ENCODE measurements at regions not wholly inside any gene's neighbourhood (a gene's known extent, or its start where the extent isn't known, plus 50 kb on each side); places are given as distances from the start of the nearest gene placed in this dataset.
"Not testable (repeated sequence)": the region's sequence is repeated elsewhere in the genome, so short reads cannot be mapped to it uniquely, and the experiment has no call there.

DNA sequence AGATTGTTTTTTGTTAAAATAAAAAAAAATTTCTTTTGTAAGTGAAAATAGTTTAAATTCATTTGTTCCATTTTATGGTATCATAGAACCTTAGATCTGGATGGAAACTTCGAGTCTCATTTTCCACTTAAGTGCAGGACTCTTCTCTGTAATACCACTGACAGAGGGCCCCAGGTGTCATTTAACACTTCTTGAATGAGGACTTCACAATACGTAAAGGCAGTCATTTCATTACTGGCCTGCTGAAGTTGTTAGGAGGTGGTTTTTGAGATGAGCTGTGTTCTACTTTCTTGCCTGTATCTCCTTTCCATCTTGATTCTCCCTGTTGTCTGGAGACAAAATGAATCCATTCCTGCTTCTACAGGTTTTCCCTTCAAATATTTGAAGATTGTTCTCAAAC, 455.3 kb downstream of the DMRT2 start:
- no peak for DNase-seq

DNA sequence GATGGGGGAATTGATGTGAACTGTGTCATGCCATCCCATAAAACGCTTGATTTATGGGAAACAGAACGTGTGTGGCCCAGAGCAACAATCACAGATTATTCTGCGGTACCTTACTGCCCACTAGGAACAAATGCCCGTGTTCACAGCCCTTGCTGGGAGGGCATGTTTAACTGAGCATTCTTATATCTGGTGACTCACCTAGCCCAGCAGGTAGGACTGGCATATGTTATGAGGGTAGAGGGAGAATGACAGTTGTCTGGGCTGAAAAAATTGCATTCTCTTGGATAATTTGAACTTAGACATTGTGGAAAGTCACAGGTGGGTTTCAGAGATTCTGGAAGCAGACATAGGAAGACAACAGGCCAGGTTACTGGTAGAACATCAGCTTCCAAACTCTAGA, 460.6 kb downstream of the DMRT2 start:
- no peak for DNase-seq

DNA sequence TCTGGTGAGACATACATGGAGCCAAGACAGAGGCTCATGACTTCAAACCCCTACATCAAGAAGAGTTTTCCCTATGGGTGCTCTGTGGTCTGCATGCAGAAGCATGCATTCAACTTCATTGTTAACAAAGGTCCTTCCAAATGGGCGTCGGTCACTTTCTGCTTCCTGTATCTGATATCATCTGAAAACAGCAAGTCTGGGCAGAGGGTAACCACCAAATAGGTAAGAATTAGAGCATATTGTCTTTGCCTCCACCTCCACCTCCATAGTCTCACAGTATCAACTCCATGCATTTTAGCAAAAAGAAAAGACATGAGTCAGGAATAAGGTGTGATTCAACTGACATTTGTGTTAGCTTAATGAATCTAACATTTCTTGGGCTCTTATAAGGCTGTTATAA, 462.9 kb downstream of the DMRT2 start:
- no peak for DNase-seq

DNA sequence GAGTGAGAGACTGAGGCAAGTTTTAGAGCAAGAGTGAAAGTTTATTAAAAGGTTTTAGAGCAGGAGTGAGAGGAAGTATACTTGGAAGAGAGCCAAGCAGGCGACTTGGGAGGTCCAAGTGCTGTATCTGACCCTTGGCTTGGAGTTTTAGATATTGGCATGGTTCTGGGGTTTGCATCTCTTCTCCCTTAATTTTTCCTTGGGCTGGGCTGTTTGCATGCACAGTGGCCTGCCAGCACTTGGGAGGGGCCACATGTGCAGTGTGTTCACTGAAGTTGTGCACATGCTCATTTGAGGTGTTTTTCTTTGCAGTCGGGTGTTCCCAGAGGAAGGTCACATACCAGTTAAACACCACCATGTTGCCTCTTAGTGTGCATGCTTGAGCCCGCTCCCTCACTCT, 464.1 kb downstream of the DMRT2 start:
- no peak for DNase-seq

DNA sequence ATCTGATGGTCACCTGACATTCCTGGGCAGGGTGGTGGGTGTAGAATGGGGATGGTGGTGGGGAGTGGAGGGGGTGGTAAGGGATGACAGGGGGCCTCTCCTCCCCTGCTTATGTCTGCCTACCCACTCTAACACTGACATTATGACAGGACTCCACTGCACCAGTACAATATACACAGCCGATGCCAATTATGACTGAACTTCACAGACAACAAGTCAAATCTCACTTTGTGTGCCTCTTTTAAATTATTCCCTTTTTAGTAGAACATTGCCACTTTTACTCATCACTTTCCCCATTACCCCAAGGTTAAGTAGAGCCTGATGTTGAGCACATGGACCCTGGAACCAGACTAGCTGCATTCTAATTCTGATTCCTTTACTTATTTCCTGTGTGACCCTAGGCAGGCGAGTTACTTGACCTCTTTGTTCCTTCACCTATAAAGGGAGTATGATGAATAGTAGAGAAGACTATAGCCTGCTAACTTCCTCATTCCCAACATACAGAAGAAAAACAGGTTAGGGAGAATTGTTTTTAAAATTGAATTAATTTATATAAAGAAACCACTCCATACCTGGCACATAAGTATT, 464.7 kb downstream of the DMRT2 start:
- no peak for DNase-seq

DNA sequence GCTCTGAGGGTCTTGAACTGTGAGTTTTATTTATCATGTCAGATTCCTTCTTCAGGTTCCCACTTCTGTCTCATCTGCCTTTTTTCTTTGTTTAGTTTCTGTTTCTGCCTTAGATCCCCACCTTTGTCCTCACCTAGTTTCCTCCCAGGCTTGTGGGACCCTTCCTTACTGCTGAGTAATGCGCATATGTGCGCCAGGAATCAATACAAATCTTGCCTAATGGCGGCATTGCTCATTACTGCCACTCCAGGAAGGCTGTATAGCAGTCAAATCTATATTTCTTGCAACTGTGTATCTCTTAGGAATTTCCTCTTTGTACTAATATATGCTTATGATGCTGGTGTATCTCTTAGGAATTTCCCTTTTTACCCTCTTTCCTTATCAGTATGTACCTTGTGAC, 465.4 kb downstream of the DMRT2 start:
- no peak for DNase-seq

DNA sequence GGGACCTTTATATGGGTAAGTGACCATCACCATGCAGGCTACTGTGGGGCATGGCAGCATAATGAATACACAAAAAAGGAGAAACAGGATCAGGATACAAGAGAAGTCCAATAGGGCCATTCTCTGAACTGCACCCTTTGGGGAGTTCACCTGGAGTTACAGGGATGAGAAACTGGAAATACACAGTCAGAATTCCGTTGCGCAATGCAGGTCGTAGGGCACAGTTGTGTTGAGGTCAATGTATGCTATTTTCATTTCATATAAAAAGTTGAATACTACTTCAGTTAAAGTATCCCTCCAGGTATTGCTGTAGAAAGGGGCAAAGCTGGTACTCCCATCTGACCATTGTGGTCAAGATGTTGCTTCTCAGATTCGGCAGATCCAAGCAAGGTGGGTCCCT, 471.4 kb downstream of the DMRT2 start:
- no peak for DNase-seq

DNA sequence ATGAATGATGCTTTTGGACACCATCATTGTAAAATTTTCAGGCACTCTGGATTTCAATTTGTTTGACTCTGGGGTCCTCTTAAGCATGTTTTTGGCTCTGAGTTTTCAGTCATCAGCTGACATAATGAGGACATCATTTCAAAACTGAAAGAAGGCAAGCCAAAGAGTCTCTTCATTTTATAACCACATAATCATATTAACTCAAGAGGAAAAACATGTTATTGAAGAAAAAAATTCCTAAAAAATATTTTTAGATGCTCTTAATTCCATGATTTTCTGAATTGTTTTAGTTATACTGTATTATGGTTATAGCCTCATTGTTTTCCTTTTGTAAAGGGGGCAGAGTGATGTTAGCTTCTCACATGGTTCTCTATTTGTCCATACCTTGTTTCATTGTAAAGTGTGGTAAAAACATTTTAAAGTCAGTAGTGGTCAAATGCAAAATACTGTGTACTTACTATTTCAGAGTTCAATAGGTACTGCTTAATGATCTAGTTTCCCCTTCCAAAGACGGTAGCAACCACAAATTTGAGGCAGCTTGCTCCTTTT, 472.1 kb downstream of the DMRT2 start:
- DNase-seq = no peak

DNA sequence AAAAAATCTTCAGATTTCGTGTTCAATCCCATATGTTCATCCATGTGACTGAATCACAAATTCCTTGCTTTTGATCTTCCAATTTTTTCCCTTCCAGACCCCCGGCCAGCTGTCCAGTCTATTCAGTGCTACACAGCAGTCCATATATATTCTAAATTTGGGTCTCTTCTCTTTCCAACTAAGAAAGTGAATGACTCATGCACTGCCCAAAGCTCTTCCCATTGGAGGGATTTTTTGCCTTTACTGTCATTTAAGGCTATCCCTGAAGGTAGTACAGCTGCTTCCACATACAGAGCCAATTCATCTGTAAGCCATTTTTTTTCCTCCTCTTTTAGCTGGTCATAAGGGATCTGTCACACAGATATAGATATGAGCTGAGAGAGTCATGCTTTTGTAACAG, 478.3 kb downstream of the DMRT2 start:
- DNase-seq = no peak

DNA sequence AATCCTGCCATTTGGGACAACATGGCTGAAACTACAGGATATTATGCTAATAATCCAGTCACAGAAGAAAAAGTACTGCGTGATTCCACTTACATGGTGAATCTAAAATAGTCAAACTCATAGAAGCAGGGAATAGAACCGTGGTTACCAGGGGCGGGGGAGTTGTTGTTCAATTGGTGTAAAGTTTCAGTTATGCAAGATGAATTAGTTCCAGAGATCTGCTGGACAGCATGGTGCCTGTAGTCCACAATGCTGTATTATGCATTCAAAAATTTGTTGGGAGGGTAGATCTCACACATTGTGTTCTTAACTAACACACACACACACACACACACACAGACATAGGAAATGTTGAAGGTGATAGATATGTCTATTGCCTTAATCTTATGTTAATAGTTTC, 480.5 kb downstream of the DMRT2 start:
- no peak for DNase-seq

DNA sequence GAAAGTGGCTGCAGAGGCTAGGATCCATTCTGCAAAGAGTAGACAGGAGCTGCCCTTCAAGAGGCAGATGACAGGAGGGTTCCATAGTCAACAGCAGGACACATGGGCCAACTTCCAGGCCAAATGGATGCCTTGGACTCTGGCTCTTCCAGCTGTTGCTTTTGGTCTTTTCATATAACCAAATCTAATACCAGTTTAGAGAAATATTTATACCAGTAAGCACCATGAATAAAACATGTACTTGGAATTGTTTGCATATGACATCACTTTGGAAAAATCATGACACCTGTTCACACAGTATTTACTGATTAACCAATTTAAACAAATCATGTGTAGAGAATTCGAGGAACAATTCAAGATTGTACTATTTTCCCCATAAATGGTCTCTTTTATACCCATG, 481.3 kb downstream of the DMRT2 start:
- no peak for DNase-seq

DNA sequence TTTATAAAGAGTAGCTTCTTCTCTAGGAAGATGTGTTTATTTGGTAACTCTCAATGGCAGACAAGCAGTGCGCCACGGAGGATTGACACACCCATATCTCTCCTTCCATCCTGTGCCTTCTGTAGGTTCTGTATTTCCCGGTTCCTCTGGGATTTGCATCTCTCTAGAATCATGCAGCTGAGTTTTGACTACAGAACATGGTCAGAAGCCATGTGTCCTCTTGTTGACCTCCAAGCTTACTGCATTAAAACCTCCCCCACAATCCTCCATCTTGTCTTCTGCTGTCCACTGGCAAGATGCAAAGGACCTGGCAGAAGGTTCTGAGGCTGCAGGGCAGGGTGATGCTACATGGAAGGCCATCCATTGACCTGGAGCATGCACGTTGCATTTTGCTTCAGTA, 482.0 kb downstream of the DMRT2 start:
- DNase-seq = no peak

DNA sequence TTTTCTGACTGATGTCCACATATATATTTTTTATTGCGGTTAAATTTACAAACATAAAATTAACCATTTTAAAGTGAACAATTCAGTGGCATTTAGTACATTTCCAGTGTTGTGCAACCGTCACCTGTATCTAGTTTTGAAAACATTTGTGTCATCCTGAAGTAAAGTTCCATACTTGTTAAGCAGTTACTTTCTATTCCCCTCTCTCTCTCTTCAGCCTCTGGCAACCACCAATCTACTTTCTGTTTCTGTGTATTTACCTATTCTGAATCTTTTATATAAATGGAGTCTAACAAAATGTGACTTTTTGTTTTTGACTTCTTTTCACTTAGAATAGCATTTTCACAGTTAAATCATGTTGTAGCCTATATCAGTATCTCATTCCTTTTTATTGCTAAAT, 480.1 kb upstream of the SMARCA2 start:
- no peak for DNase-seq

DNA sequence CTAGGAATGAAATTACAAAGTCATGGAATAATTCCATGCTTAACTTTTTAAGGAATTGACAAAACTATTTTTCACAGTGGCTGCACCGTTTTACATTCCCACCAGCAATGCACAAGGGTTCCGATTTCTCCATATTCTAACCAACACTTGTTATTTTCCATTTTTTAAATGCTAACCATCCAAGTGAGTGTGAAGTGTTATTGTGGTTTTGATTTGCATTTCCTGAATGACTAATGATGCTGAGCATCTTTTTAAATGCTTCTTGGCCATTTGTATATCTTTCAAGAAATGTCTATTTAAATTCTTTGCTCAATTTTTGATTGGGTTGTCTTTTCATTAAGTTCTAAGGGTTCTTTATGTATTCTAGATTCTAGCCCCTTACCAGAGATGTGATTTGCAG, 479.5 kb upstream of the SMARCA2 start:
- no peak for DNase-seq

DNA sequence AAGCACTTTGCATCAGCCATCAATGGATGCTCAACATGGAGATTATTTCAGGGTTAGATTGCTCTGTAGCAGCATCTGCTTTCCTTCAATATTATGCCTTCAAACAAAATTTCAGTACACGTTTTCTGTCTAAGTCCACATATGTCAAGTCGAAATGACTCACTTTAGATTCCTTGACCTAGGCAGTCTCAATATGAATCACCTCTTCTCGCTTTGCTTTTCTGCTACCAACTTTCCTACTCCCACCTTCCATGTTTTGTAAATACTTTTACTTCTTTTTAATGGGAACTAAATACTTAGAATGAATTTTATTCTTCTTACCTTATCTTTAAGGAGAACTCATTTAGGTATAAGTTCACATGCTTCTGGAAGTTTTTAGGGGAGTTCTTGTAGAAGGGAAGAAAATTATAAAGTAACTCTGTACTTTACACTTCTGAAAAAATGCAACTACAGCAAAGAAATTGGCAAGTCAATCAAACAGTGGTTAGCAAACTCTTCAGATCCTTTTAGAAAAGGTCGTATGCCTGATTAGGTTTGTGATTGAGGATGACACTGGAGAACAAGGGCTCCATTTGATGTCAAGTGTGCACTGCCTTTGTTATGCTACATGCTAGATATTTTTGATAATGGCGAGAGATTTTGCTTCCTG, 478.5 kb upstream of the SMARCA2 start:
- no peak for DNase-seq

DNA sequence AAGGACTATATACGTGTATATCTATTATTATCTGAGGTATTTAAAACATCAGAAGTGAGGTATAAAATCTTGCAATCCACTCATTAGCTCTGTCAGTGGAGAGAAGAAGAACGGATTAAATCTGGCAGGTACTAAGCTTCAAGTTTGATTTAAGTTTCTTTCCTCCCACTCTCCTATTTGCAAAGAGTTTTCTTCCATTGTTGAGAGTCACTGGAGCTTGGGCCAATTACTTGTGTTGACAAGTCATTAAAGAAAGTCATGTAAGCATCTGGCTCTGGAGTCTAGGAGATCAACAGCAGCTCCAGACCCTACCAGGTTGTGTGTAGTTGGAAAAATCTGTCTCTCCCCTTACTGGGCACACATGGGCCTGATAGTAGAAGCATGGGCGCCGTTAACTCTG, 476.8 kb upstream of the SMARCA2 start:
- no peak for DNase-seq

DNA sequence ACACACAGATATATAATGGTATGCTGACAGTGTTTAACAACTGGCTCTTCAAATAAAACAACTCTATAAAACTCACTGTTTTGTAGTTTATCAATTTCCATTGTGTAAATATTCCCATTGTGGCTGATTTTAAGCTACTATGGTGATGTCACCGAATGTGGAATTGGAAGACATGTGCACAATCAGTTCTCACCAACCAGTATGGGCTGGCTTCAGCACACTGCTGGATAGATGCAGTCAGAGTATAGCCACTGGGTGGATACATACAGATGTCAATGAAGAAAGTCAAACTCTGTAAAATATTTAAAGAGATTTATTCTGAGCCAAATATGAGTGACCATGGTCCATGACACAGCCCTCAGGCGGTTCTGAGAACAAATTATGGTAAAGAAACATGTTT, 475.9 kb upstream of the SMARCA2 start:
- DNase-seq = no peak

DNA sequence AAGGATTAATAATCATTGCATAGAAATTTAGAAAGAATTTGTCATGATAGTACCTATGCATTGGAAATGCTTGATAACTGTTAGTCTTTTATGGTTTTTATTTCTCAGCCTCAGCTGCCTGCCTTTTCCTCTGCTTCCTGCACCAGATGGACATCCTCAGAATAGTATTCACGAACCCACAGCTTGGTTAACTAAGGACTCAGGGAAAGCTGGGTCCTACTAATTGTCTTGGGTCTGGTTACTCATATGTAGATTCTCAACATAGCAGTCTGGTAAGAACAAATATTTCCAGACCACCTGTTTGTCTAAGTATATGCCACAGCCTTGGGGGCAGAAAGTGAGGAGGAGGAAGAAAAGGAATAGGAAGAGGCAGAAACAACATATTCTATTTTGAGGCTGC, 464.5 kb upstream of the SMARCA2 start:
- no peak for DNase-seq

DNA sequence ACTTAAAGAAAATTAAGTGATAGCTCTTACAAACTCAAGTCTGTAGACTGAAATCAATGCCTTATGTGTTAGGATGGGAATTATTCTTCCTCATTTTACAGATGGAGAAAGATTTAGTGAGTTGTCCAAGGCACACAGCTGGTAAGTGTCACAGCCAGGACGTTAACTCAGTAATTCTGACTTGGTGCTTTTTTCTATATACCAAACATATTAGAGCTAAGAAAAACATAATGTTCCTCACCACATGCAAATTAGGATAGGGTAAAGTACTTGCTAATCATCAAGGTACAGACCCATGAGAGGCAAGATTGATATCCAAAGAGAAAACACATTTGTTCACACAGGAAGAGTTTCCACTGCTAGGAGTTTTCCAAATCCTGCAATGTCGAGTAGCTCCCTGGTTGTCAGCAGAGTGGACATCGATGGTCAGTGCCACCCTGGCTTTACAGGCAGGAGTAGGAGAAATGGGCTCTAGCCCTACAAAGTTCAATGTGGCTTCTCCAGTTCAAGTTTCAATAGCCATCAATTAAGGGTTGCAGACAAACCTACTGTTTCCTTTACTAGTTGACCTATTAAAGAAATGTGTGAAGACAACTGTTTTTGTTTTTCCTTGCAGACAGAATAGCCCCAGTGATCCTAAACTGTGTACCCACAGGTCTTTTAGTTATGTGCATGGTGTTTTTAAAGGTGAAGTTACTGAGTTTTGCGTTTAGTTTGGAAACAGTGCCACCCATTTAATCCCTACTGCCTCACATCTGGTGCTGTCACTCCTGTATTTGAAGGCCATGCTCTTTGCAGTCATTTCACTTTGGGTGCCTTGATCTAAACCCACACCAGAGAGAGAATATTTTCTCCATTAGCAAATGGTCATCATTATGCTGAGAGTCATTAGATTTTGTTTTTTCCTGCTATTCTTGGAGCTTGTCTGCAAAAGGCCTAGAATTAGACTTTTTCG, 460.8 kb upstream of the SMARCA2 start:
- DNase-seq = no peak

DNA sequence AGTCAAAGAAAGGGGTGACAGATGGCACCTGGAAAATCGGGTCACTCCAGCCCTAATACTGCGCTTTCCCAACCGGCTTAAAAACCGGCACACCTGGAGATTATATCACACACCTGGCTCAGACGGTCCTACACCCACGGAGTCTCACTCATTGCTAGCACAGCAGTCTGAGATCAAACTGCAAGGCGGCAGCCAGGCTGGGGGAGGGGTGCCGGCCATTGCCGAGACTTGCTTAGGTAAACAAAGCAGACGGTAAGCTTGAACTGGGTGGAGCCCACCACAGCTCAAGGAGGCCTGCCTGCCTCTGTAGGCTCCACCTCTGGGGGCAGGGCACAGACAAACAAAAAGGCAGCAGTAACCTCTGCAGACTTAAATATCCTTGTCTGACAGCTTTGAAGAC, 456.5 kb upstream of the SMARCA2 start:
- DNase-seq = not testable (repeated sequence)

DNA sequence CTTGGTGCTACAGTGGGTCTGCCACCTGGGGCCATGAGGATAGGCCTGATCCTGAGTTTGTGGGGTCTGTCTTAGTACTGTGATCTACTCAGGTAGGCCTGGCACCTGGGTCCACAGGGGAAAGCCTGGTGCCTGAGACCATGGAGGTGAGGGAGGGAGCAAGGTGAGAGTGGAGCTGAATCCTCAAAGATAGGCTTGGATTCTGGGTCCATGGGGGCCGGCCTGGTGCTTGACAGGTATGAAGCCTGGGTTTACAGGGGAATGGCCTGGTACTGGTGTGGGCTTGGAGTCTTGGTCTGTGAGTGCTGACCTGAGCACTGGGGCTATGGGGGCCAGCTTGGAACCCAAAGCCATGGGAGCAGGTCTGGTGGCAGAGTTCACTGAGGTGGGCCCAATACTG, 439.2 kb upstream of the SMARCA2 start:
- DNase-seq = no peak

DNA sequence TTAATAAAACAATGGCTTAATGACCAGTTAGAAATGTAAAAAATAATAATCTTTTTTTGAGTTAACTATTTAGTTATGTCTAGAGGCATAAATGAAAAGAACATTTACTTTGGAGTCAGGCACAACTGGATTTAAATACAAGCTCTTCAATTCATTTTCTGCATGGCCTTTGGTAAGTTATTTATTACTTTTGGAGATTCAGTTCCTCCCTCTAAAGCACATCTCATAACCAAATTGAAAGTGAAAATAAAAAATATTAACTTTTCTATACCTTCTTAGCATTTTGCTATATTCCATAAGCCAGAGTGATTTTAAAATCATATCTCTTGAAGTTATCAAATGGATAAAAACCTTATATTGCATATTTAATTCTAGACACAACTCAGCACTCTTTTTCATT, 434.9 kb upstream of the SMARCA2 start:
- no peak for DNase-seq

DNA sequence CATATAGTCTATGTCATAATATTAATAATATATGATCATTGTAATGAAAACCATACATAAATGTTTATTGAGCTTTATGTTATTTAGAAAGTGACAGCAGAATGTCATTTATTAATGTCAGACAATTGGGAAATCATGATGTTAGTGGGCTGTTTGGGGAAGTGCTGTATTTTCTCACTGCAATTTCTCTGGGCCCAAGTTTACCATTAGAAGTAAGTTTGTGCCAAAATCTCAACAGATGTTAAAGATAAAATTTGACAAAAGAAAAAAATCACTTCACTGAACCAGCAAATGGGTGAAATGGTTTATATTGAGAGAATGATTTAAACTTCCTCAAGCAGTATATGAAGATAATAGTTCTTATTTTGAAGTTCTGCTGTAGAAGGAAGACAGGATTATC, 433.2 kb upstream of the SMARCA2 start:
- DNase-seq = no peak

DNA sequence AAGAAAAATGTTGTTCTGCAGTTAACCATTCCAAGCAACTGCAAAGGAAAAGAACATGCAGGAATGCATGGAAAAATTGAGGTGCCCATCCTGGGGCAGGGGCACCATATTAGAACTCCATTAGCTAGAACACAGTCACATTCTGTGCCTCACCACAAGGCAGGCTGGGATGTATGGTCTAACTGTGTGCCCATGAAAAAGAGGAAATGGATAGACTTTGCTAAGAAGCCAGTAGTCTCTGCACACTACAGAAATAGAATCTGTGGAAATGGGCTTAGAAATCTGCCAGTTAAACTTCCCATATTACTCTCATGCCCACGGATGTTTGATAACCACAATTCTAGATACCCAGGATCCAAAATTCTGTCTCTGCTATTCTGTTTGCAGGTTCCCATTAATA, 423.8 kb upstream of the SMARCA2 start:
- no peak for DNase-seq

Measured in hematopoietic multipotent progenitor cell treated with erythropoietin and hydrocortisone succinate and interleukin-3 and kit ligand, for 6 days (in vitro differentiated cells).